ENCODE measurements at regions not wholly inside any gene's neighbourhood (a gene's known extent, or its start where the extent isn't known, plus 50 kb on each side); places are given as distances from the start of the nearest gene placed in this dataset.

- no peak for DNase-seq (ENCODE audit: low read depth in 1 of 2, low spot score in 1 of 2)
- no peak overlapping the region for H3K27ac ChIP-seq
- H3K9me3 ChIP-seq: no peaks in the 10 kb centered on the region
- H3K4me3 ChIP-seq: no peak overlapping the region
- 29% methylated on average over 2 of the region's 2 CpGs for WGBS (ENCODE audit: missing lambda C conversion rate)
- no peak for ATAC-seq
- no peak for TF ChIP-seq HOXB5 (CRISPR knock-in tag; IDR thresholded peaks at IDR 0.05)
- TF ChIP-seq E2F6 (IDR thresholded peaks at IDR 0.05; ENCODE audit: borderline replicate concordance, low read depth): no peak
- ChIA-PET CTCF (interaction anchor here (0.6 to 2.0 kb wide), 2 partner anchors 13 to 408 kb away, joined by 3 to 6 read pairs; no protein-coding TSS in a partner anchor), POLR2A (no interaction called here)
- no peaks in the 10 kb centered on the region for H3K4me1 ChIP-seq
- H3K4me2 ChIP-seq: no peak overlapping the region
- FAIRE-seq: no peak
These were observed 601.5 kb upstream of the SOX9 start for GRCh38 chr17:71519285-71519684.

- H3K4me2 ChIP-seq: no peak overlapping the region
- FAIRE-seq (no peak), DNase-seq (ENCODE audit: low read depth in 1 of 2, low spot score in 1 of 2) (no peak), ATAC-seq (no peak)
- no peaks in the 10 kb centered on the region for H3K9me3 ChIP-seq
- no peak for TF ChIP-seq GATA3 (IDR thresholded peaks at IDR 0.05; ENCODE audit: borderline replicate concordance)
- no peak for TF ChIP-seq CEBPB (IDR thresholded peaks at IDR 0.05)
- TF ChIP-seq MAZ (IDR thresholded peaks at IDR 0.05; ENCODE audit: borderline replicate concordance, low read depth, low read length): no peak
- no peak for TF ChIP-seq JUN (IDR thresholded peaks at IDR 0.05)
- no peak for TF ChIP-seq REST (IDR thresholded peaks at IDR 0.05)
- TF ChIP-seq CTCF (IDR thresholded peaks at IDR 0.05): no peak
- TF ChIP-seq RCOR1 (IDR thresholded peaks at IDR 0.05; ENCODE audit: low read depth, low read length): no peak
- TF ChIP-seq MAFK (IDR thresholded peaks at IDR 0.05; ENCODE audit: partially characterized antibody): no peak
- TF ChIP-seq NR3C1 (IDR thresholded peaks at IDR 0.05): no peak
- no peak for TF ChIP-seq HOXB5 (CRISPR knock-in tag; IDR thresholded peaks at IDR 0.05)
- TF ChIP-seq RARB (CRISPR knock-in tag; IDR thresholded peaks at IDR 0.05): no peak
- no peak for TF ChIP-seq POLR2AphosphoS2 (conservative IDR thresholded peaks at IDR 0.05; ENCODE audit: low read length)
- no peak for TF ChIP-seq NFE2L2 (conservative IDR thresholded peaks at IDR 0.05; ENCODE audit: low read length)
- no peak for TF ChIP-seq ELK1 (IDR thresholded peaks at IDR 0.05; ENCODE audit: low read depth, low read length)
- no peak for TF ChIP-seq HOXB13 (CRISPR knock-in tag; IDR thresholded peaks at IDR 0.05; ENCODE audit: low read depth)
- no peak for TF ChIP-seq PBX3 (IDR thresholded peaks at IDR 0.05)
- no peak for TF ChIP-seq ZSCAN20 (CRISPR knock-in tag; IDR thresholded peaks at IDR 0.05)
- H3K4me3 ChIP-seq: no peak overlapping the region
- 25% methylated on average over 2 of the region's 2 CpGs for WGBS (ENCODE audit: missing lambda C conversion rate)
- no peak overlapping the region for H3K27ac ChIP-seq
- ChIA-PET CTCF (interaction anchor here (0.7 kb wide), 1 partner anchor 341 kb away, joined by 3 read pairs; no protein-coding TSS in a partner anchor), POLR2A (no interaction called here)
- H3K4me1 ChIP-seq: no peaks in the 10 kb centered on the region
These were observed 599.1 kb upstream of the SOX9 start for GRCh38 chr17:71521724-71522123.
